Sigmoid colon (tissue), 6 donors: ENCODE measurements at regions not wholly inside any gene's neighbourhood (a gene's known extent, or its start where the extent isn't known, plus 50 kb on each side); places are given as distances from the start of the nearest gene placed in this dataset.
A peak's percentile ranks its signal among the peaks of the same experiment; 100 is the strongest.
"Not testable (repeated sequence)": the region's sequence is repeated elsewhere in the genome, so short reads cannot be mapped to it uniquely, and the experiment has no call there.

ENCODE experiments used
- DNase-seq: peaks from one replicate; pipeline ENCODE4 v3.0.0-alpha.2; 2019
- H3K27ac ChIP-seq, 4 donors: fragments of 200-600 bp; sonication (generic); one replicate each; pipeline ENCODE4 v1.5.1; 2016 to 2019; ENCODE audit warnings: mild to moderate bottlenecking in 1 of 4
- H3K27me3 ChIP-seq, 3 donors: fragments of 200-600 bp; sonication (generic); one replicate each; pipeline ENCODE4 v1.5.1; 2019; ENCODE audit warnings: mild to moderate bottlenecking in 1 of 3
- H3K36me3 ChIP-seq, 4 donors: fragments of 200-600 bp; sonication (generic); one replicate each; pipeline ENCODE4 v1.5.1; 2016 to 2019
- H3K4me1 ChIP-seq, 4 donors: fragments of 200-600 bp; sonication (generic); one replicate each; pipeline ENCODE4 v1.5.1; 2017 to 2019
- H3K4me3 ChIP-seq, 4 donors: fragments of 200-600 bp; sonication (generic); one replicate each; pipeline ENCODE4 v1.5.1; 2017 to 2019; ENCODE audit warnings: mild to moderate bottlenecking in 2 of 4, moderate library complexity in 1 of 4
- H3K9me3 ChIP-seq, 4 donors: fragments of 200-600 bp in 3 of 4; sonication (generic) in 3 of 4; one replicate each; pipeline versions ENCODE4 v1.5.1 to v1.6.1; 2013 to 2019
- EP300 ChIP-seq, 4 donors: sonication (generic); formaldehyde crosslinking; IDR thresholded peaks; one replicate each; pipeline ENCODE4 v1.6.1; 2017; ENCODE audit warnings: antibody characterized with exemption in 4 of 4
- POLR2A ChIP-seq, 2 donors: fragments of 450-650 bp; IDR thresholded peaks; one replicate each; pipeline ENCODE4 v1.6.1; 2016; ENCODE audit warnings: antibody characterized with exemption in 2 of 2, mild to moderate bottlenecking in 2 of 2, moderate library complexity in 2 of 2
- POLR2AphosphoS5 ChIP-seq, 4 donors: sonication (generic); formaldehyde crosslinking; IDR thresholded peaks; one replicate each; pipeline ENCODE4 v1.6.1; 2017; ENCODE audit warnings: antibody characterized with exemption in 4 of 4
- WGBS, 2 donors: extraction: QIAGEN DNeasy Blood & Tissue Kit; methylation state at CpG; one replicate each; pipeline ENCODE4 v1.1.7; 2013; 5-methylcytosine and 5-hydroxymethylcytosine counted together
- intact Hi-C: fragments of 100-400 bp; cut with DNase I; formaldehyde crosslinking; loops from one replicate; pipeline ENCODE4 v1.15.1; 2023
- TF ChIP-seq, protein P1 (sequence below), 4 experiments: fragments of 450-650 bp in 3 of 4; fragments of 200-600 bp in 1 of 4; IDR thresholded peaks; one replicate each; pipeline ENCODE4 v1.5.1; 2016 to 2019; ENCODE audit warnings: antibody characterized with exemption in 4 of 4, mild to moderate bottlenecking in 3 of 4, moderate library complexity in 2 of 4
- donor health status: healthy with polysubstance abuse.
- donor health status: healthy.

GRCh38 chr9:750249-750967 lies 91.1 kb upstream of the DMRT1 start:
- peaks cover 0 to 44% (median 32%) of the 10 kb centered on the region in 4 donors for H3K4me1 ChIP-seq
- H3K27me3 ChIP-seq: no peaks in the 10 kb centered on the region
- intact Hi-C loops: no loop called here
- no peaks in the 10 kb centered on the region for H3K9me3 ChIP-seq
- DNase-seq: peak; percentile 61
- TF ChIP-seq, protein P1, sequence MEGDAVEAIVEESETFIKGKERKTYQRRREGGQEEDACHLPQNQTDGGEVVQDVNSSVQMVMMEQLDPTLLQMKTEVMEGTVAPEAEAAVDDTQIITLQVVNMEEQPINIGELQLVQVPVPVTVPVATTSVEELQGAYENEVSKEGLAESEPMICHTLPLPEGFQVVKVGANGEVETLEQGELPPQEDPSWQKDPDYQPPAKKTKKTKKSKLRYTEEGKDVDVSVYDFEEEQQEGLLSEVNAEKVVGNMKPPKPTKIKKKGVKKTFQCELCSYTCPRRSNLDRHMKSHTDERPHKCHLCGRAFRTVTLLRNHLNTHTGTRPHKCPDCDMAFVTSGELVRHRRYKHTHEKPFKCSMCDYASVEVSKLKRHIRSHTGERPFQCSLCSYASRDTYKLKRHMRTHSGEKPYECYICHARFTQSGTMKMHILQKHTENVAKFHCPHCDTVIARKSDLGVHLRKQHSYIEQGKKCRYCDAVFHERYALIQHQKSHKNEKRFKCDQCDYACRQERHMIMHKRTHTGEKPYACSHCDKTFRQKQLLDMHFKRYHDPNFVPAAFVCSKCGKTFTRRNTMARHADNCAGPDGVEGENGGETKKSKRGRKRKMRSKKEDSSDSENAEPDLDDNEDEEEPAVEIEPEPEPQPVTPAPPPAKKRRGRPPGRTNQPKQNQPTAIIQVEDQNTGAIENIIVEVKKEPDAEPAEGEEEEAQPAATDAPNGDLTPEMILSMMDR (IDR thresholded peaks at IDR 0.05): no peak
- TF ChIP-seq POLR2A (IDR thresholded peaks at IDR 0.05) (no peak), POLR2AphosphoS5 (IDR thresholded peaks at IDR 0.05) (no peak), EP300 (IDR thresholded peaks at IDR 0.05) (no peak)
- H3K27ac ChIP-seq: peak overlapping the region in 3 of 4 donors; percentile 73 to 96 (median 86)
- H3K4me3 ChIP-seq: no peak overlapping the region
- WGBS, 2 donors: 68 to 91% methylated on average over 7 of the region's 7 CpGs
- peaks cover 0 to 5% (median 0%) of the 10 kb centered on the region in 4 donors for H3K36me3 ChIP-seq

DNA sequence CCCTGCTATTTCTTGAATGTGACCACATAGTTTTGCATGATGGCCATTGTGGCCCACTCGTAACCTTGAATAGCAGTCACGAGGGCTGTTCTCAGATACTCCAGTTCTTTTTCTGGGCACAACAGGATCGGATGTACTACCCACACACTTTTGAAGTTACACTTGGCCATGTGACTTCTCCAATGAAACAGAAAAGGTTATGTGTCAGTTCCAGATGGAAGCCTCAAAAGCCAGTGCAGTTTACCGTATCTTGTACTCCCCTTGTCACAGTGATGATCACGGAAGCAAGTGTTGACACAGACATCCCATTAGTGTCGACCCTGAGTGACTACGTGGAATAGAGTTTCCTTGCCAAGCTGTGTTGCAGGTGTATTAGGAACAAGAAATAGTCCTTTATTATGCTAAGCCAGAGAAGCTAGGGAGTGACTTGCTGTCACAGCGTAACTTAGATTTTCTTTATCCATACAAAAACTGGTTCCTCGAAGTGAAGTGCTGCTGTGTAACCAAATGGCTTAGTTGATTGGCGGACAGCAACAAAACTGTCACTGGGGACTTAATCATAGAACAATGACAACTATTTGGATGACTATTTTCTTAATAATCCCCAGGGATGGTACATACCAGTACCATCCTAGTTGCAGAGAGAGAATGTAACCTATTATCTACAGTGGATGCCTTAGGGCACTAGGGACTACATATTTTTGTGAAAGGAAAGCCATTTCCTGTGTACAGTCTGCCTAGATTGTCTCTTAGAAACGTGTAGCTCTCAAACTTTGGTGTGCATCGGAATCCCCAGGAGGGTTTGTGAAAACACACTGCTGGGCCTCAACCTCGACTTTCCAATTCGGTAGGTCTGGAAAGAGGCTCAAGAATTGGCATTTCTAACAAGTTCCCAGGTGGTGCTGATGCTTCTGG lies 90.1 kb upstream of the DMRT1 start:
- TF ChIP-seq, protein P1 (IDR thresholded peaks at IDR 0.05): no peak
- no peak for TF ChIP-seq POLR2AphosphoS5 (IDR thresholded peaks at IDR 0.05)
- TF ChIP-seq POLR2A (IDR thresholded peaks at IDR 0.05): no peak
- TF ChIP-seq EP300 (IDR thresholded peaks at IDR 0.05): no peak
- DNase-seq: no peak
- peaks cover 0 to 34% (median 22%) of the 10 kb centered on the region in 4 donors for H3K4me1 ChIP-seq
- no peaks in the 10 kb centered on the region for H3K9me3 ChIP-seq
- intact Hi-C loops: no loop called here
- peak overlapping the region; percentile 52 to 96 (median 80) for H3K27ac ChIP-seq
- no peak overlapping the region for H3K4me3 ChIP-seq
- no peaks in the 10 kb centered on the region for H3K27me3 ChIP-seq
- 75 to 80% methylated on average over 14 of the region's 14 CpGs for WGBS, 2 donors
- no peaks in the 10 kb centered on the region for H3K36me3 ChIP-seq

- peak overlapping the region; percentile 52 to 96 (median 80) for H3K27ac ChIP-seq
- no peak for DNase-seq
- 70 to 84% methylated on average over 5 of the region's 5 CpGs for WGBS, 2 donors
- H3K36me3 ChIP-seq: no peaks in the 10 kb centered on the region
- H3K27me3 ChIP-seq: no peaks in the 10 kb centered on the region
- TF ChIP-seq, protein P1 (IDR thresholded peaks at IDR 0.05): no peak
- TF ChIP-seq POLR2AphosphoS5 (IDR thresholded peaks at IDR 0.05) (peak; percentile 16 to 53 (median 32)), EP300 (IDR thresholded peaks at IDR 0.05) (no peak), POLR2A (IDR thresholded peaks at IDR 0.05) (no peak)
- no peaks in the 10 kb centered on the region for H3K9me3 ChIP-seq
- intact Hi-C loops: no loop called here
- no peak overlapping the region for H3K4me3 ChIP-seq
- peaks cover 0 to 31% (median 17%) of the 10 kb centered on the region in 4 donors for H3K4me1 ChIP-seq
These were observed 89.3 kb upstream of the DMRT1 start for GRCh38 chr9:752201-752600.

DNA sequence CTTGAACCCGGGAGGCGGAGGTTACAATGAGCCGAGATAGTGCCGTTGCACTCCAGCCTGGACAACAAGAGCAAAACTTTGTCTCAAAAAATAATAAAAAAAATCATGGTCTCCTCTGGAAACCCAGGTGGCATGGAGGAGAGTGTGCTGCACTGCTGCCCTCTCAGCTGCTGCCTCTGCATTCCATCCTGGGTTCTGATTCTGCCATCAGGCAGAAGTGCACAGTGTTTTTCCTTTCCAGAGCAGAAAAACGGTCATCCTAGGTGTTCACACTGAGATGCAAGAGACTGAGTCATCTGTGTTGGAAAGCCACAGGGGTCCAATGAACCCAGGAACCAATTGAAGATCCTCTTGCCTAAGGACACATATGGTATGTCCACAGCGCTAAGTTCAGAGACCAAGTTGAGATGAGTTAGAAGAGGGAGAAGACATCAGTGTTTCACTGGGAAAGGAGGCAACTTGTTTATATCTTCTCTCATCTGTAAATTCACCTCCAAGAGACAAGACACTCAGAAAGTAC lies 88.8 kb upstream of the DMRT1 start:
- Histone ChIP-seq H3K4me1 (peaks cover 0 to 31% (median 14%) of the 10 kb centered on the region in 4 donors), H3K4me3 (no peak overlapping the region), H3K36me3 (no peaks in the 10 kb centered on the region), H3K27me3 (no peaks in the 10 kb centered on the region), H3K9me3 (no peaks in the 10 kb centered on the region), H3K27ac (peak overlapping the region; percentile 52 to 96 (median 80))
- TF ChIP-seq EP300 (IDR thresholded peaks at IDR 0.05): no peak
- TF ChIP-seq, protein P1 (IDR thresholded peaks at IDR 0.05): no peak
- TF ChIP-seq POLR2AphosphoS5 (IDR thresholded peaks at IDR 0.05): no peak
- DNase-seq: peak; percentile 34
- WGBS, 2 donors: 89 to 90% methylated on average over 6 of the region's 6 CpGs
- intact Hi-C loops: no loop called here

DNA sequence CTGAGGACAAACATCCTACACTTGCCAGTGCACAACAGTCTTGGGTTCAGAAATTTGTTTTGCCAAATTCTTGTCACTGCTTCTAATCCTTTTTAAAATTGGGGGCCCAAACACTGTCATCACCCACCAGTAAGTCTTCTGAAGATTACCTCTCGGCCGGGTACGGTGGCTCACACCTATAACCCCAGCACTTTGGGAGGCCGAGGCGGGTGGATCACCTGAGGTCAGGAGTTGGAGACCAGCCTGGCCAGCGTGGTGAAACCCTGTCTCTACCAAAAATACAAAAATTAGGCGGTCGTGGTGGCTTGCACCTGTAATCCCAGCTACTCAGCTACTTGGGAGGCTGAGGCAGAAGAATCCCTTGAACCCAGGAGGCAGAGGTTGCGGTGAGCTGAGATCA lies 87.8 kb upstream of the DMRT1 start:
- 90 to 94% methylated on average over 9 of the region's 9 CpGs for WGBS, 2 donors
- H3K27me3 ChIP-seq, H3K36me3 ChIP-seq, intact Hi-C loops, H3K4me3 ChIP-seq, H3K9me3 ChIP-seq: not testable (repeated sequence)
- Histone ChIP-seq H3K27ac (peak overlapping the region in 1 of 4 donors; percentile 96), H3K4me1 (peaks cover 0 to 31% (median 14%) of the 10 kb centered on the region in 4 donors)
- peak; percentile 50 for DNase-seq
